ENCODE measurements at regions not wholly inside any gene's neighbourhood (a gene's known extent, or its start where the extent isn't known, plus 50 kb on each side); places are given as distances from the start of the nearest gene placed in this dataset.

DNA sequence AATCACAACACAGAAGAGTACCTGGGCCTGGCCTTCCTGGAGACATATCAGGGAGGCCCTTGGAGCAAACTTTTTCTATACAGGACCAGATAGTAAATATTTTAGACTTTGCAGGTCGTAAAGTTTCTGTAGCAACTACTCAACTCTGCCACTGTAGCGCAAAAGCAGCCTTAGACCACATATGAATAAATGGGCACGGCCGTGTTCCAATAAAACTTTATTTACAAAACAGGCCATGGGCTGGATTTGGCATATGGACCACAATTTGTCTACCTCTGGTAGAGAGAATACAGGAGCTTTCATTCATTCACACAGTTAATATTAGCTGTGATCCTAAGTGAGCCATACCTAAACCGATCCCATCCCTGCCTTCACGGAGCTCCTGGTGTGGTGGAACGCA is 98.6 kb upstream of the CAB39 start:
- TF ChIP-seq EP300 (IDR thresholded peaks at IDR 0.05) (no peak), POLR2AphosphoS5 (IDR thresholded peaks at IDR 0.05) (no peak)
- TF ChIP-seq, protein P1, sequence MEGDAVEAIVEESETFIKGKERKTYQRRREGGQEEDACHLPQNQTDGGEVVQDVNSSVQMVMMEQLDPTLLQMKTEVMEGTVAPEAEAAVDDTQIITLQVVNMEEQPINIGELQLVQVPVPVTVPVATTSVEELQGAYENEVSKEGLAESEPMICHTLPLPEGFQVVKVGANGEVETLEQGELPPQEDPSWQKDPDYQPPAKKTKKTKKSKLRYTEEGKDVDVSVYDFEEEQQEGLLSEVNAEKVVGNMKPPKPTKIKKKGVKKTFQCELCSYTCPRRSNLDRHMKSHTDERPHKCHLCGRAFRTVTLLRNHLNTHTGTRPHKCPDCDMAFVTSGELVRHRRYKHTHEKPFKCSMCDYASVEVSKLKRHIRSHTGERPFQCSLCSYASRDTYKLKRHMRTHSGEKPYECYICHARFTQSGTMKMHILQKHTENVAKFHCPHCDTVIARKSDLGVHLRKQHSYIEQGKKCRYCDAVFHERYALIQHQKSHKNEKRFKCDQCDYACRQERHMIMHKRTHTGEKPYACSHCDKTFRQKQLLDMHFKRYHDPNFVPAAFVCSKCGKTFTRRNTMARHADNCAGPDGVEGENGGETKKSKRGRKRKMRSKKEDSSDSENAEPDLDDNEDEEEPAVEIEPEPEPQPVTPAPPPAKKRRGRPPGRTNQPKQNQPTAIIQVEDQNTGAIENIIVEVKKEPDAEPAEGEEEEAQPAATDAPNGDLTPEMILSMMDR (IDR thresholded peaks at IDR 0.05) = no peak

Data from upper lobe of left lung (tissue), 4 donors.